ENCODE measurements at regions not wholly inside any gene's neighbourhood (a gene's known extent, or its start where the extent isn't known, plus 50 kb on each side); places are given as distances from the start of the nearest gene placed in this dataset.

DNA sequence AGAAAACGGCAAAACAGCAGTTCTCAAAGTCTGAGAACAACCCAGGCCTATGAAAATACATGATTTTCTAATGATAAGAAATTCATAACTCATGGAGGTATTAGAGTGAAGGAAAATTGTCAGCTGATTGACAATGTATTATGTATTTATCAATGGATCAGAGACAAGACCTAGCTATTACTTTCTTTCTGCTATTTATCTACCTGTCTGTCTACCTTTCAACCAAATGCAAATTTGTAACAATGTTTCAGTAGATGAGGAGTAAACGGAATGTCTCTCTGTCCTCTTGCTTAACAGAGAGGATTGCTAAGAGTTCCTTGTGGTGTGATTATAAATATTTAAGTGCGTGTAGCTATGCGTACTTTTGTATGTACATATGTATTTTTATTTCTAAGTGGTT, 568.7 kb upstream of the RGS18 start:
- TF ChIP-seq, protein P1, sequence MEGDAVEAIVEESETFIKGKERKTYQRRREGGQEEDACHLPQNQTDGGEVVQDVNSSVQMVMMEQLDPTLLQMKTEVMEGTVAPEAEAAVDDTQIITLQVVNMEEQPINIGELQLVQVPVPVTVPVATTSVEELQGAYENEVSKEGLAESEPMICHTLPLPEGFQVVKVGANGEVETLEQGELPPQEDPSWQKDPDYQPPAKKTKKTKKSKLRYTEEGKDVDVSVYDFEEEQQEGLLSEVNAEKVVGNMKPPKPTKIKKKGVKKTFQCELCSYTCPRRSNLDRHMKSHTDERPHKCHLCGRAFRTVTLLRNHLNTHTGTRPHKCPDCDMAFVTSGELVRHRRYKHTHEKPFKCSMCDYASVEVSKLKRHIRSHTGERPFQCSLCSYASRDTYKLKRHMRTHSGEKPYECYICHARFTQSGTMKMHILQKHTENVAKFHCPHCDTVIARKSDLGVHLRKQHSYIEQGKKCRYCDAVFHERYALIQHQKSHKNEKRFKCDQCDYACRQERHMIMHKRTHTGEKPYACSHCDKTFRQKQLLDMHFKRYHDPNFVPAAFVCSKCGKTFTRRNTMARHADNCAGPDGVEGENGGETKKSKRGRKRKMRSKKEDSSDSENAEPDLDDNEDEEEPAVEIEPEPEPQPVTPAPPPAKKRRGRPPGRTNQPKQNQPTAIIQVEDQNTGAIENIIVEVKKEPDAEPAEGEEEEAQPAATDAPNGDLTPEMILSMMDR (conservative IDR thresholded peaks at IDR 0.05 in 1 of 2, IDR thresholded peaks at IDR 0.05 in 1 of 2; ENCODE audit: extremely low read depth in 1 of 2, insufficient read depth in 1 of 2, low read depth in 1 of 2, low read length in 2 of 2), result no peak
- no peak for TF ChIP-seq EZH2 (IDR thresholded peaks at IDR 0.05; ENCODE audit: borderline replicate concordance, low read length)

Data from mammary epithelial cell (primary cell).